ENCODE measurements at regions not wholly inside any gene's neighbourhood (a gene's known extent, or its start where the extent isn't known, plus 50 kb on each side); places are given as distances from the start of the nearest gene placed in this dataset.

- no peak for DNase-seq
- no TSS peak for BruUV-seq (replicated peaks)
- H3K27ac ChIP-seq: no peak overlapping the region
- ChIA-PET POLR2A (ENCODE audit: unreplicated experiment) (no interaction called here), CTCF (no interaction called here)
- no peak for TF ChIP-seq CTCF (conservative IDR thresholded peaks at IDR 0.05)
- no peak for TF ChIP-seq EZH2 (IDR thresholded peaks at IDR 0.05; ENCODE audit: low read depth)
- H3K4me3 ChIP-seq: no peak overlapping the region
- H3K9me3 ChIP-seq (ENCODE audit: insufficient read depth, low read depth): 0 out of 2 replicates have a peak, but pooled peaks cover 2% of the 10 kb centered on the region
- no peaks in the 10 kb centered on the region for H3K27me3 ChIP-seq (ENCODE audit: insufficient read depth, low read depth)
- H3K4me1 ChIP-seq (replicated peaks; ENCODE audit: insufficient read depth): no peaks in the 10 kb centered on the region
- no peaks in the 10 kb centered on the region for H3K36me3 ChIP-seq (ENCODE audit: low read depth)
- no peak overlapping the region for H2AFZ ChIP-seq
- H3K79me2 ChIP-seq (ENCODE audit: low read depth): no peaks in the 10 kb centered on the region
- no peaks in the 10 kb centered on the region for H3F3A ChIP-seq (ENCODE audit: insufficient read depth, low read depth)
- no peaks in the 10 kb centered on the region for H3K9me2 ChIP-seq (ENCODE audit: insufficient read depth)
- no peak overlapping the region for H3K4me2 ChIP-seq
- intact Hi-C loops (cut with micrococcal nuclease; ENCODE audit: unreplicated experiment): no loop called here
- no peaks in the 10 kb centered on the region for H4K20me1 ChIP-seq (ENCODE audit: insufficient read depth)
Observed at GRCh38 chr1:60709426-60709825, 372.9 kb upstream of the NFIA start.

- H3K4me1 ChIP-seq (replicated peaks; ENCODE audit: insufficient read depth): no peaks in the 10 kb centered on the region
- no peak for DNase-seq
- no peaks in the 10 kb centered on the region for H4K20me1 ChIP-seq (ENCODE audit: insufficient read depth)
- TF ChIP-seq EZH2 (IDR thresholded peaks at IDR 0.05; ENCODE audit: low read depth): no peak
- TF ChIP-seq CTCF (conservative IDR thresholded peaks at IDR 0.05): no peak
- no TSS peak for BruUV-seq (replicated peaks)
- no peak overlapping the region for H3K4me2 ChIP-seq
- ChIA-PET POLR2A (ENCODE audit: unreplicated experiment) (no interaction called here), CTCF (no interaction called here)
- H3K9me3 ChIP-seq (ENCODE audit: insufficient read depth, low read depth): no peaks in the 10 kb centered on the region
- no peaks in the 10 kb centered on the region for H3K36me3 ChIP-seq (ENCODE audit: low read depth)
- no peak overlapping the region for H3K27ac ChIP-seq
- H3K79me2 ChIP-seq (ENCODE audit: low read depth): no peaks in the 10 kb centered on the region
- no peak overlapping the region; the same call in 1 of the 2 replicates for H2AFZ ChIP-seq
- H3K27me3 ChIP-seq (ENCODE audit: insufficient read depth, low read depth): no peaks in the 10 kb centered on the region; the same call in 1 of the 2 replicates
- no peaks in the 10 kb centered on the region for H3K9me2 ChIP-seq (ENCODE audit: insufficient read depth)
- H3K4me3 ChIP-seq: no peak overlapping the region
- no peaks in the 10 kb centered on the region for H3F3A ChIP-seq (ENCODE audit: insufficient read depth, low read depth)
- intact Hi-C loops (cut with micrococcal nuclease; ENCODE audit: unreplicated experiment): no loop called here
Observed at GRCh38 chr1:60705026-60705425, 377.3 kb upstream of the NFIA start.

- CTCF ChIA-PET: no interaction called here
- H3K79me2 ChIP-seq (ENCODE audit: low read depth): no peaks in the 10 kb centered on the region
- H3K4me2 ChIP-seq: no peak overlapping the region
- H3F3A ChIP-seq (ENCODE audit: insufficient read depth, low read depth): no peaks in the 10 kb centered on the region
- no peak overlapping the region for H3K27ac ChIP-seq
- no peaks in the 10 kb centered on the region for H3K4me1 ChIP-seq (replicated peaks; ENCODE audit: insufficient read depth)
- no peaks in the 10 kb centered on the region for H3K9me3 ChIP-seq (ENCODE audit: insufficient read depth, low read depth)
- H2AFZ ChIP-seq: no peak overlapping the region
- TF ChIP-seq CTCF (conservative IDR thresholded peaks at IDR 0.05) (no peak), EZH2 (IDR thresholded peaks at IDR 0.05; ENCODE audit: low read depth) (no peak)
- H3K9me2 ChIP-seq (ENCODE audit: insufficient read depth): no peaks in the 10 kb centered on the region
- no peak overlapping the region for H3K4me3 ChIP-seq
- no peaks in the 10 kb centered on the region for H3K36me3 ChIP-seq (ENCODE audit: low read depth)
- H4K20me1 ChIP-seq (ENCODE audit: insufficient read depth): no peaks in the 10 kb centered on the region
- POLR2A ChIA-PET (ENCODE audit: unreplicated experiment): no interaction called here
- BruUV-seq (replicated peaks): no TSS peak
- no peak for DNase-seq
- intact Hi-C loops (cut with micrococcal nuclease; ENCODE audit: unreplicated experiment): no loop called here
- H3K27me3 ChIP-seq (ENCODE audit: insufficient read depth, low read depth): no peaks in the 10 kb centered on the region; the same call in 1 of the 2 replicates
Observed at GRCh38 chr1:60703155-60703554, 379.2 kb upstream of the NFIA start.
